ENCODE measurements at regions not wholly inside any gene's neighbourhood (a gene's known extent, or its start where the extent isn't known, plus 50 kb on each side); places are given as distances from the start of the nearest gene placed in this dataset.

- peaks cover 12 to 15% of the 10 kb centered on the region in 2 donors for H3K9me3 Mint-ChIP-seq
- H3K27ac Mint-ChIP-seq: no peak overlapping the region
- H3K4me1 Mint-ChIP-seq (ENCODE audit: low read depth): no peaks in the 10 kb centered on the region
- no peak for ATAC-seq (replicated peaks in 1 of 2)
- no peaks in the 10 kb centered on the region for H3K27me3 Mint-ChIP-seq (ENCODE audit: low read depth)
- peaks cover 0 to 2% of the 10 kb centered on the region in 2 donors for H3K36me3 Mint-ChIP-seq (ENCODE audit: insufficient read depth in 2 of 2)
- no peak overlapping the region for H3K4me3 Mint-ChIP-seq
- no peak for DNase-seq
Observed at GRCh38 chr9:82212885-82213284, 224.3 kb downstream of the SPATA31D1 start.

- no peak for ATAC-seq (replicated peaks in 1 of 2)
- Mint-ChIP-seq H3K4me1 (ENCODE audit: low read depth) (no peaks in the 10 kb centered on the region), H3K9me3 (peaks cover 2 to 14% of the 10 kb centered on the region in 2 donors), H3K36me3 (ENCODE audit: insufficient read depth in 2 of 2) (no peaks in the 10 kb centered on the region), H3K27me3 (ENCODE audit: low read depth) (no peaks in the 10 kb centered on the region), H3K4me3 (no peak overlapping the region), H3K27ac (no peak overlapping the region)
- DNase-seq: no peak
Observed at GRCh38 chr9:82216435-82216834, 227.9 kb downstream of the SPATA31D1 start.

GRCh38 chr9:82223442-82223841, 234.9 kb downstream of the SPATA31D1 start:
- H3K4me1 Mint-ChIP-seq (ENCODE audit: low read depth): no peaks in the 10 kb centered on the region
- no peak for DNase-seq
- ATAC-seq (replicated peaks in 1 of 2): no peak
- H3K27me3 Mint-ChIP-seq (ENCODE audit: low read depth): no peaks in the 10 kb centered on the region
- H3K4me3 Mint-ChIP-seq: no peak overlapping the region
- H3K9me3 Mint-ChIP-seq: peaks cover 5 to 6% of the 10 kb centered on the region in 2 donors
- no peak overlapping the region for H3K27ac Mint-ChIP-seq
- no peaks in the 10 kb centered on the region for H3K36me3 Mint-ChIP-seq (ENCODE audit: insufficient read depth in 2 of 2)

GRCh38 chr9:82231411-82231810, 242.8 kb downstream of the SPATA31D1 start:
- DNase-seq: no peak
- no peak overlapping the region for H3K27ac Mint-ChIP-seq
- no peaks in the 10 kb centered on the region for H3K4me1 Mint-ChIP-seq (ENCODE audit: low read depth)
- no peak overlapping the region for H3K4me3 Mint-ChIP-seq
- peaks cover 8 to 11% of the 10 kb centered on the region in 2 donors for H3K36me3 Mint-ChIP-seq (ENCODE audit: insufficient read depth in 2 of 2)
- peaks cover 16% of the 10 kb centered on the region in 2 donors for H3K9me3 Mint-ChIP-seq
- no peak for ATAC-seq (replicated peaks in 1 of 2)
- no peaks in the 10 kb centered on the region for H3K27me3 Mint-ChIP-seq (ENCODE audit: low read depth)

GRCh38 chr9:82234160-82234943, 245.8 kb downstream of the SPATA31D1 start:
- ATAC-seq (replicated peaks in 1 of 2) (no peak), DNase-seq (no peak)
- H3K4me1 Mint-ChIP-seq (ENCODE audit: low read depth): no peaks in the 10 kb centered on the region
- no peaks in the 10 kb centered on the region for H3K27me3 Mint-ChIP-seq (ENCODE audit: low read depth)
- H3K27ac Mint-ChIP-seq: no peak overlapping the region
- peaks cover 13 to 22% of the 10 kb centered on the region in 2 donors for H3K9me3 Mint-ChIP-seq
- H3K4me3 Mint-ChIP-seq: no peak overlapping the region
- H3K36me3 Mint-ChIP-seq (ENCODE audit: insufficient read depth in 2 of 2): peaks cover 8 to 11% of the 10 kb centered on the region in 2 donors

GRCh38 chr9:82242285-82242963, 253.9 kb downstream of the SPATA31D1 start:
- Mint-ChIP-seq H3K4me3 (no peak overlapping the region), H3K36me3 (ENCODE audit: insufficient read depth in 2 of 2) (peaks cover 2 to 5% of the 10 kb centered on the region in 2 donors), H3K27ac (no peak overlapping the region), H3K9me3 (peaks cover 24 to 28% of the 10 kb centered on the region in 2 donors), H3K27me3 (ENCODE audit: low read depth) (no peaks in the 10 kb centered on the region), H3K4me1 (ENCODE audit: low read depth) (no peaks in the 10 kb centered on the region)
- DNase-seq (no peak), ATAC-seq (replicated peaks in 1 of 2) (no peak)

- H3K27ac Mint-ChIP-seq: no peak overlapping the region
- H3K9me3 Mint-ChIP-seq: peaks cover 7% of the 10 kb centered on the region in 2 donors
- H3K27me3 Mint-ChIP-seq (ENCODE audit: low read depth): no peaks in the 10 kb centered on the region
- no peaks in the 10 kb centered on the region for H3K4me1 Mint-ChIP-seq (ENCODE audit: low read depth)
- no peak for ATAC-seq (replicated peaks in 1 of 2)
- no peaks in the 10 kb centered on the region for H3K36me3 Mint-ChIP-seq (ENCODE audit: insufficient read depth in 2 of 2)
- DNase-seq: no peak
- no peak overlapping the region for H3K4me3 Mint-ChIP-seq
Observed at GRCh38 chr9:82247318-82247717, 258.7 kb downstream of the SPATA31D1 start.

- Mint-ChIP-seq H3K27ac (no peak overlapping the region), H3K9me3 (no peaks in the 10 kb centered on the region), H3K27me3 (ENCODE audit: low read depth) (no peaks in the 10 kb centered on the region), H3K4me1 (ENCODE audit: low read depth) (no peaks in the 10 kb centered on the region), H3K36me3 (ENCODE audit: insufficient read depth in 2 of 2) (no peaks in the 10 kb centered on the region), H3K4me3 (no peak overlapping the region)
- no peak for ATAC-seq (replicated peaks in 1 of 2)
- DNase-seq: no peak
Observed at GRCh38 chr9:82252116-82252515, 263.5 kb downstream of the SPATA31D1 start.

GRCh38 chr9:82254646-82255367, 266.2 kb downstream of the SPATA31D1 start:
- H3K4me1 Mint-ChIP-seq (ENCODE audit: low read depth): no peaks in the 10 kb centered on the region
- no peak overlapping the region for H3K27ac Mint-ChIP-seq
- H3K36me3 Mint-ChIP-seq (ENCODE audit: insufficient read depth in 2 of 2): no peaks in the 10 kb centered on the region
- H3K4me3 Mint-ChIP-seq: no peak overlapping the region
- no peaks in the 10 kb centered on the region for H3K27me3 Mint-ChIP-seq (ENCODE audit: low read depth)
- DNase-seq (no peak), ATAC-seq (replicated peaks in 1 of 2) (no peak)
- H3K9me3 Mint-ChIP-seq: no peaks in the 10 kb centered on the region

GRCh38 chr9:82255481-82256176, 267.1 kb downstream of the SPATA31D1 start:
- H3K27ac Mint-ChIP-seq: no peak overlapping the region
- DNase-seq: no peak
- ATAC-seq (replicated peaks in 1 of 2): no peak
- no peaks in the 10 kb centered on the region for H3K36me3 Mint-ChIP-seq (ENCODE audit: insufficient read depth in 2 of 2)
- H3K4me1 Mint-ChIP-seq (ENCODE audit: low read depth): no peaks in the 10 kb centered on the region
- H3K27me3 Mint-ChIP-seq (ENCODE audit: low read depth): no peaks in the 10 kb centered on the region
- H3K4me3 Mint-ChIP-seq: no peak overlapping the region
- H3K9me3 Mint-ChIP-seq: peaks cover 0 to 1% of the 10 kb centered on the region in 2 donors

GRCh38 chr9:82260691-82261090, 272.1 kb downstream of the SPATA31D1 start:
- peaks cover 2 to 3% of the 10 kb centered on the region in 2 donors for H3K9me3 Mint-ChIP-seq
- H3K4me3 Mint-ChIP-seq: no peak overlapping the region
- DNase-seq (no peak), ATAC-seq (replicated peaks in 1 of 2) (no peak)
- no peak overlapping the region for H3K27ac Mint-ChIP-seq
- no peaks in the 10 kb centered on the region for H3K27me3 Mint-ChIP-seq (ENCODE audit: low read depth)
- no peaks in the 10 kb centered on the region for H3K4me1 Mint-ChIP-seq (ENCODE audit: low read depth)
- no peaks in the 10 kb centered on the region for H3K36me3 Mint-ChIP-seq (ENCODE audit: insufficient read depth in 2 of 2)

- H3K9me3 Mint-ChIP-seq: peaks cover 2 to 3% of the 10 kb centered on the region in 2 donors
- H3K36me3 Mint-ChIP-seq (ENCODE audit: insufficient read depth in 2 of 2): no peaks in the 10 kb centered on the region
- H3K27ac Mint-ChIP-seq: no peak overlapping the region
- no peak overlapping the region for H3K4me3 Mint-ChIP-seq
- no peaks in the 10 kb centered on the region for H3K27me3 Mint-ChIP-seq (ENCODE audit: low read depth)
- DNase-seq: no peak
- no peak for ATAC-seq (replicated peaks in 1 of 2)
- H3K4me1 Mint-ChIP-seq (ENCODE audit: low read depth): no peaks in the 10 kb centered on the region
Observed at GRCh38 chr9:82263619-82264018, 275.0 kb downstream of the SPATA31D1 start.
